Activated gamma-delta T cell treated with Interleukin-2 at 50 U/mL for 16 hours (primary cell): ENCODE measurements at regions not wholly inside any gene's neighbourhood (a gene's known extent, or its start where the extent isn't known, plus 50 kb on each side); places are given as distances from the start of the nearest gene placed in this dataset.
"Not testable (repeated sequence)": the region's sequence is repeated elsewhere in the genome, so short reads cannot be mapped to it uniquely, and the experiment has no call there.

Experiments
- DNase-seq: peaks from one replicate; pipeline ENCODE4 v3.0.0-alpha.2; 2020

DNA sequence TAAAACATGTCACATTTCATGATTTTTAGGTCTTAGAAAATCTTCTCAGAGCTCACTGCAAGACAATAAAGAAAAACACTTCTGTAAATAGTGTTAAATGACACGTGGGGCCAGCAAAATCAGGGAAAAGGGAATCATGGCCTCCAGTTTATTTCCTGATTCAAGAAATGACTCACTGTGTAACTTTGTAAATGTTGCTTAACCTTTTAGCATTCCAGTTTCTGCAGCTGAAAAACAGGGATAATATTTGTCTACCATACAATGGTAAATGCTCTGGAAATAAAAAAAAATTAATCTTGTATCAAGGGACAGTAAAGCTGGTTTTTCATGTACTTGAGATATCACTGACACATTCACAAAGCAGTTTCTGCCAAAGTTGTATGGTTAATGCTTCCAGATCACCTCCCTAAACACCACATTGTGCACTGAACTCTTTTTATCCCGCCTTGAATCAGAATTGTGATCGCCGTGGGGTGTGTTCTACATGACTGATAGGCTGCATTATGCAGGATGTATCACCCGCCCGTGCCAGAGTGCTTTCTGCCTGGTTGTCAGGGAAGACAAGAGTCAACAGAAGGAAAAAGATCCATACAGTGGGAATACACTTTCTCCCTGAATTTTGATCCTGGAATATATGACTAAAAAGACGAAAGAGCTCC, 238.8 kb downstream of the IKZF2 start:
- no peak for DNase-seq

DNA sequence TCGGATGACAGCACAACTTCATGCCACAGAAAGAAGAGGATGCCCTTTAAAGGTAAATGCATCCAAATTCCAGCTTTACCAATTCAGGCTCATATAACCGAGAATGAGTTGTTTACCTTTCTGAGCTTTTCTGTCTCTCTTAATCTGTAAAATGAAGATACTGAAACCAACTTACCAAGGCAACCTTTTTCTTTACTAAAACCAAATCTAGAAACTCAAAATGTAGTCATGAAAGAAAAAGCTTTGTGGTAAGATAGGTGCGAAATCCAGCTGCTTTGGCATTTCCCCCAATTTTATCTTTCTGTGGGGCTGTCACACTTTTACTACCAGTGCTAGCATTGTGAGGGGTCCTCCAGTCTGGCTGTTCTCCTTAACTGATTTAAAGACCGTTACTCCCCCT, 240.4 kb downstream of the IKZF2 start:
- no peak for DNase-seq

DNA sequence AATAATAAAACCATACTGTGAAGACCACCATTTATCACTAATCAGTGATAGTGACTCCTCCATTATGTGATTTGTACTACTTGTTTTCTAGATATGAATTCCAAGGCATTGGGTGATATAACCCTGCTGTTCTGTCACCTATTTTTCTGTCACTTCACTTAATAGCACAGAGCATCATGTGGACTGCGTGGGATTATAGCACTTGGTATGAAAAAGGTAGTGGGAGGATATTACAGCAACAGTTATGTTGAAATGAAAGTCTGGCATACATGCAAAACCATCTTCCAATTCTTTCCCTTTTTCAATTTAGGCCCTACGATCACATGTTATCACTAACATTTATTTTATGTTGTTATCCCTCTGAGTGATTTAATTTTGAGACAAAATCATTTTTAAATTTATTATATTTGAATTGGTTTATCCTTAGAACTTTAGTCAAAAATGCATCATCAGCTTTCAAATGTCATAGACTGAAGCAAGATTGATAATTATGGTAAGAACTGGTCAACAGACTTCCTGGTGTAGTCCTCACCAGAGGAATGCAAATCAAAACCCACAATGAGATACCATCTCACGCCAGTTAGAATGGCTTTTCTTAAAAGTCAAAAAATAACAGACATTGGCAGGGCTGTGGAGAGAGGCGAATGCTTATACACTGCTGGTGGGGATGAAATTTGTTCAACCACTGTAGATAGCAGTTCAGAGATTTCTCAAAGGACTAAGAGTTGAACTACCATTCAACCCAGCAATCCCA, 242.6 kb downstream of the IKZF2 start:
- no peak for DNase-seq

DNA sequence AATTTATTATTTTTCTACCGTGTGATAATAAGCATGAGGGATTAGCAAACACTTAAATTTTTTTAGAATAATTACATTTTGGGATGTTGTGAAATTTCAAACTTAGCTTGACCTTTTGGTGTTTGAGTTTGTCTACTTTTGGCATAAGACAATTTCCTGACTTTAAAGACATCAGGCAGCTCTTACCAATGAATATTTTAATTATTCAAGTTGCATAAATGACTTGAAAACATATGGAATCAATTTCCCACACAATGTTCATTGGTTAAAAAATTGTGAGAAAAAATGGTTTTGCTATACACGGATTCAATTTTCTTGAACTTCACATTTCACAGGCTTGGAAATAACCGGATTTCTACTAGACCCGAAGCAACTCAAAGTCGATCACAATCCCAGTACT, 243.4 kb downstream of the IKZF2 start:
- no peak for DNase-seq

DNA sequence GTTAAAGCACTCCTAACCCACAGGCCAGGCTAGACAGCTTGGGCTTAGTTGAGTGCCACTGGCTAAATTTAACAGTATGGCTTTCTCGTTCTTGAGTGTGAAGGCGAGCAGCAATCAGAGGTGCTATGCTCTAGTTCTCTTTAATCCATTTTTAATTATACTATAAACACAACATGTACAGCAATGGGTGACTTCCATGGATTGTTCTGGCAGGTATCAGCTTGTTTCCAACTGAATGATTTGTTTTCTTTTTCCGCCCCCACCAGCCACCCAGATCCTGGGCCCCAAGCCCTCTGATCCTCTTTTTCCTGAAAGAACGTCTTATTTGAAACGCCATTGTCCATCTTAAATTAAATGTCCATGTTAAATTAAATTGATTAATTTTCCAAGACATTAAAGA, 244.8 kb downstream of the IKZF2 start:
- no peak for DNase-seq

DNA sequence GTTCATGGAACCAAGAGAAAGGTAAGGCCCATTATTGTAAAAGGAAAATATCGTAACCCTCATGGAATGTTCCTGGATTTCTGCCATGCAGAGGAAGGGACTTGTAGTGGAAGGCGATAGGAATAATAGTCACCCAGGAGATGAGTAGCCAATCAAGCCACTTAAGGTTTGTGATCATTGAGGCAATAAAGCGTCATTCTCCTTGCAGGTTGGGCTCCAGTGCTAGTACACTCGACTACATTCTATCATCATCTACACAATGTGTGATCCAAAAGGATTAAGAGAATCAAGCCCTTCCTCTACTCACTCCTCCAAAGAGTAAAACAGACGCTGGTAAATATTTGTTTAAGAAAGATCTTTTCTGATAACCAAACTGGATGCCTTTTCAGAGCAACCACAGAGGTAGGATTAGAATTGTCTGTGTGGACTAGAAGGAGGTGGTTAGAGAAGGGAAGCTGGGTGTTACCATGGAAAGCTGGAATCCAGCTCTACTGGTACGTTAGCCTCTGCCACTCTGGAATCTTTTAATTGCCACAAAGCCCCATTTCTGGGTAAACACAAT, 245.7 kb downstream of the IKZF2 start:
- no peak for DNase-seq

DNA sequence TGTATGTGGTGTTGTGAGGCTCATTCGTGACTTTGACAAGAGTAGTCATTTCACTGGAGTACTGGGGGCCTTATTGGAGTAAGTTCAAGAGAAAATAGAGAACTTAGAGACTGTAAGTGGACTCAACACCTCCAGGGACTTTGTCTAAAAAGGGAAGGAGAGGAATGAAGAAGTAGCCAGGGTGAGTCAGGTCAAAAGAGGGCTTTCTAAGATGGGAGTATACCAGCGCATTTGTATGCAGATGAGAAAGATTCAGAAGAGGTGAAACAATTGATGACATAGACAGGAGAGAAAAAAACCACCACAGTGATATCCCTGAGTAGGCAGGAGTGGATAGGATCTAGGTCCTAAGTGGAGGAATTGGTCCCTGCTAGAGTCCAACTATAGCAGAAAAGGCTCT, 246.8 kb downstream of the IKZF2 start:
- no peak for DNase-seq

DNA sequence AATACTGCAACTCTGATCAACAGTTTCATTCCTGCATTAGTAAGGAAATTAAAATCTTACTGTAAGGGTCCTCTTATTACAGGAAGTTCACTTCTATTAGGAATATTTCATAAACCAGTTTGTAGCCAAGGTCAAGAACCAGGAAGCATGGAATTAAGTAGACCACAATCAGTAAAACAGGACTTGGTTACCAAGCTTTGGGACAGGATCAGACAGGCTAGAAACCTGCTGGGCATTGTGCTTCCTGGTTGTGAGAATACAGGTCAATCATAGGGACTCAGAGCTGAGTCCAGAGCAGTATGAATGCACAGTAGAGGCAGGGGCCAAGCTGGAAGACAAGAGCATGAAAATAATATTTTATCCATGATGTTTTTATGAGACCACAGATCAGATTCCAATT, 248.0 kb downstream of the IKZF2 start:
- DNase-seq: no peak

DNA sequence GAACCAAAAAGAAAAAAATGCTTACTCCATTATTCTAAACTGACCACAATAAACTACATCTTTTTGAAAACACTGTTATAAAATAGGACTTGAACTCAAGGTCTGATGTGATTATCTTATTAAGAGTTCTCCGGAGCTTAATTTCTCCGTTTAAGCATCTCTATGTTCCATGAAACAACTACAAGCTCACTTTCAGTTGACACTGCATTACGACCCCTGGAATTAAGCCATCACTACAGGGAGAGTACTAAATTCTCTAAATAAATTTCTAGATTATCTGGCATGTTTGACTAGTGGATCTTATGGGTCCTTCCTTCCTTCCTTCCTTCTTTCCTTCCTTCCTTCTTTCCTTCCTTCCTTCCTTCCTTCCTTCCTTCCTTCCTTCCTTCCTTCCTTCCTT, 249.0 kb downstream of the IKZF2 start:
- no peak for DNase-seq

DNA sequence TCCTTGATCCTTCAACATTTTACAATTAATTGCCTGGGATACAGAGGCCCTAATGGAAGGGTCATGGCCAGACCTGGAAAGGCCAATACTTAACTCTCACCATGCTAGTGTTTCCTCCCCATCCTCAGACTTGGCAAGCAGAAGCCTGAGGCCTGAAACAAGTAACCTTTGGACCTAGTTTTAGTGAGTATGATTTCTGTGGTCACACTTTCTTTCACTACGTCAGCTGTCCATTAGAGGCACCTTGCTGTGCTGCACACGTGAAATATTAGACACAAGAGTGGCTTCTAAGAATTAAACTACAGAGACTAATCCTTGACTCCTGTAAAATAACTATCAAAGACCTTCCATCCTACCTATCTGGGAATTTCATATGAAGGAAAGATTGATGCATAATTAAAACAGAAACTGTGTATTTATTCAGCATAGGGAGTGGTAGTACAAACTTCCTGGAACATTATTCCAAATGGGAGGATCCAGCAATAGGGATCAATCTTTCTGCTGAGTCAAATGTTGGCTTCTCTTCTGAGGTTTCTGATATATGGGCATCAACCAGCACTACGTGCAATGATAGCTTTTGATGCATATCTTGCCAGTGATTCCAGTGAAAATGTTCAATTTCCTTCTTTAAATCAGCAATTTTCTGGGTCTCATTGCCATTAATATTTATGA, 249.7 kb downstream of the IKZF2 start:
- DNase-seq: no peak

DNA sequence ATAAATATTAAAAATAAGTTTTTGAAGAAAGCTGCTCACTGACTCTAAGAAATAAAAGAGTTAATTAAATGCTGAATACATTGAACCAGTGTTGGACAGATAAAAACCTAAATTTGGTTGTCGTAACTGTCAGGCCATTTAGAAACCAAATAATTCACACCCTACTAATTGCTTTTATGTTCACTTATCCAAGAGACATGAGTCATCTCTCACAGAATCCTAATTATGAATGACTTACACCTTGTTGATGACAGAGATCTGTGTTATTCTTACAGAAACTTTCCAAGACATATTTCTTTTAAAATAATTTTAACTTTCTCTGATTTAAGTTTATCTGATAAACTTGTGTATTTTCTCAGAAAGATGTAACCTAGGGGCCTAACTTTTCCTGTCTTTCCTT, 250.7 kb downstream of the IKZF2 start:
- DNase-seq: no peak

DNA sequence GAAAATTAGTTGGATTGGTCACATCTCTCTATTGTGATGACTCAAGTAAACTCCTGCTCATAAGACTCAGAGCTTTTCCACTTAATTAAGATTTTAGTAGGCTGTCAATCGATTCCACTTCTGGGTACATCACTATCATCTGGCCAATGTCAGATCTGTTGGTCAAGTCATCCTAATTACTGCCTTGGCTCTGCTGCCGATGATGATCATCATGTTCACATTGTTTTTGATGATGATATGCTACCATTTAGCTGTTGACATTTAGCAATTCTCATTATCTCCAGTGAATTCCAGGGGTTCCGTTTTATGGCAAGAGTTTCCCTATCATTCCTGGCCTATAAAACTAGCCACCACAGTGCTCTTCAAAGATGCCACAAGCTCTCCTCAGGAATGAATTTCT, 253.4 kb downstream of the IKZF2 start:
- DNase-seq: no peak

DNA sequence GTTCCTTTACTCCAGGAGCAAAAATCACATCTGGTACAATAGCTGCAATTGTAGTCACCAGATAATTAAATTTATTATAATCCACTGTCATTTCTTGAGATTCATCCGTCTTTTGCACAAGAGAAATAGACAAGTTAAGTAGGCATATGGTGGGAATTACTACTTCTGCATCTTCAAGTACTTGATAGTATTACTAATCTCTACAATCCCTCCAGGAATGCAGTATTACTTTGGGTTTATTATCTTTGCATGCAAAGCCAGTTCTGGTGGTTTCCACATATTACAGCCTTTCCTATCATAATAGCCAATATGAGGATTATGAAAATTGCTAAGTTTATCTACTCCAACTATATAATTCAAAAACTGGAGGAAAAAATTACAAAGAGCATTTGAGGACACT, 254.1 kb downstream of the IKZF2 start:
- no peak for DNase-seq

DNA sequence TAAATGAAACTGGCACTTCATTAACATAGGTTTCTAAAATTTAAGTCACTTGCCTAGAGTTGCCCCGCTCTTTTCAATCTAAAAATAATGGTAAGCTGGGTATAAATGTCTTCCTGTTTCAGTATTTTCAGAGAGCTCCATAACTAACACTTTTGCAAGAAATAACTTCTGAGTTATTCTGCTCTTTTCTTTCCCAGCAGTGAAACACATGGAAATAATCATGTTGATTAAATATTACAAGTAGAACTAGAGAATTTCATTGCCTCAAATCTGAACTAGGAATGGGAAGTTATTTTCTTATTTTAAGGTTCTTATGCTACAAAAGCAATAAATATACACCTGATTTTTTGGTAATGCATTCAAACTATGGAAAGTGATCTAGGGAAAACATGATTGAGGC, 257.4 kb downstream of the IKZF2 start:
- DNase-seq: no peak

DNA sequence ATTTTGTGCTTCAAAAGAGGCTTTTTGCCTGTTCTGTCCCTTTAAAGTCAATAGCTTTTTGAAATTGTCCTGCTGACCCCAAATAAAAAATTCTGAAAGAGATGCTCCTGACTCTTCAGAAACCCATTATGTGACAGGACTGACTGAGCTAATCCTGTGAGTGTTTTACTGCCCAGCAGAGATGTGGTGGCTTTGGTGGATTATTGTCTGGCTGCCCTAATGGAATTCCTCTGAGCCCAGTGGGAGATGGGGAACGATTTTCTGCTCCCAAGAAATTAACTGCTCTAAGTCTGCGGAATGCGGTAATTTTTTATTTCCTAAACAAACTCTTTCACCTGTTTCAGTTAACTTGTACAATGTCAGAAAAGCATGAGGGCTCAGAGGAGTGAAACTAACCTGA, 258.2 kb downstream of the IKZF2 start:
- no peak for DNase-seq

DNA sequence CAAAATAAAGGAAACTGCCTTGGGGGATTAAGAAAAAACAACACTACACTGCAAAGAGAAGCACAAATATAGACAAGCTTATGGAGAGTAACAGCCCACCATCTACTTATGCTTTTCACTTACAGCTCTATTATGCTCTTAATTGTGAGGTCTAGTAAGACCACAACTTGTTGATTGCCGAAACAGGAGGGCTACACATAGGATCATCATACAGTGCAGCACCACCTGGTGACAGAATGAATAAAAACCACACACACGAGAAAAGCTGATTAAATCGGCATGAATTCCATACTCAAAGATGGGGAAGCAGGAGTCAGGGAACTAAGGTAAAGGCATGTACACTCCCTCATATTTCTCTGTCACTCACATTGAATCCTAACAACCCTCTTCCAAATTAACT, 259.2 kb downstream of the IKZF2 start:
- DNase-seq: no peak

DNA sequence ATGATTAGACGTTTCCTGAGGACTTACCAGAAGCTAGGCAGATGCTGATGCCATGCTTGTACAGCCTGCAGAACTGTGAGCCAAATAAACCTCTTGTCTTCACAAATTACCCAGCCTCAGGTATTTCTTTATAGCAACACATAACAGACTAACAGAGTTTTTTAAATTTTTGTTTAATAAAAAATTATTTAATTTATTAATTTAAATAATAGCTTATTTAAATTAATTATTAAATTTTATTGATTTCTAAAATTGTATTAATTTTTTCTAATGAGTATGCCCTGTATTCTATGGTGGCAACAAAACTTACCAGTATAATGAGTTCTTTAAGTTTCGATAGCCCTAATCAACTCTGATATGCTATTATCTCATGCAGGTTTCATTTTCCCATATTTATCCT, 259.8 kb downstream of the IKZF2 start:
- no peak for DNase-seq

DNA sequence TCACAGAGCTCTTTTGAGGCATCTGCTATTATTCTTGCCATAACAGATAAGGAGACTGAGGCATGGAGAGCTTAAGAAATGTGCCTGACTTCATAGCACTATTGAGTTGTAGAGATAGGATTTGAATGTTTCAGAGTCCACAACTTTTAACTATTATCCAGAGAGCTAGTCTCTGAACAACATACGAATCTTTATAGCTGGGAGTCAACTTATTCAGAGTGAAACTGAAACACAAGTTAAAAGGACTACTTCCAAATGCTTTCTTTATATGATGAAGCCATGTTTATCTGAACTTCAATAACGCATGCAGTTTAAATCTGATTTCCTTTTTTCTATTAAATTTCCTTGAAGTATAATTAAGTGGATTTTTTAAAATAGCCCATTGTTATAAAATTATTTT, 268.8 kb downstream of the IKZF2 start:
- no peak for DNase-seq

DNA sequence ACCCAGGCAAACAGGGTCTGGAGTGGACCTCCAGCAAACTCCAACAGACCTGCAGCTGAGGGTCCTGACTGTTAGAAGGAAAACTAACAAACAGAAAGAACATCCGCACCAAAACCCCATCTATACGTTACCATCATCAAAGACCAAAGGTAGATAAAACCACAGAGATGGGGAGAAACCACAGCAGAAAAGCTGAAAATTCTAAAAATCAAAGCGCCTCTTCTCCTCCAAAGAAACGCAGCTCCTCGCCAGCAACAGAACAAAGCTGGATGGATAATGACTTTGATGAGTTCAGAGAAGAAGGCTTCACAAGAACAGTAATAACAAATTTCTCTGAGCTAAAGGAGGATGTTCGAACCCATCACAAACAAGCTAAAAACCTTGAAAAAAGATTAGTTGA, 274.9 kb downstream of the IKZF2 start:
- DNase-seq: not testable (repeated sequence)

DNA sequence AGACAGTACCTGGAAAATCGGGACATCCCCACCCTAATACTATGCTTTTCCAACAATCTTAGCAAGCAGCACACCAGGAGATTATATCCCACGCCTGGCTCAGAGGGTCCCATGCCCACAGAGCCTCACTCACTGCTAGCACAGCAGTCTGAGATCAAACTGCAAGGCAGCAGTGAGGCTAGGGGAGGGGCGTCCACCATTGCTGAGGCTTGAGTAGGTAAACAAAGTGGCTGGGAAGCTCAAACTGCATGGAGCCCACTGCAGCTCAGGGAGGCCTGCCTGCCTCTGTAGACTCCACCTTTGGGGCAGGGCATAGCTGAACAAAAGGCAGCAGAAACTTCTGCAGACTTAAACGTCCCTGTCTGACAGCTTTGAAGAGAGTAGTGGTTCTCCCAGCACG, 275.5 kb downstream of the IKZF2 start:
- not testable (repeated sequence) for DNase-seq

DNA sequence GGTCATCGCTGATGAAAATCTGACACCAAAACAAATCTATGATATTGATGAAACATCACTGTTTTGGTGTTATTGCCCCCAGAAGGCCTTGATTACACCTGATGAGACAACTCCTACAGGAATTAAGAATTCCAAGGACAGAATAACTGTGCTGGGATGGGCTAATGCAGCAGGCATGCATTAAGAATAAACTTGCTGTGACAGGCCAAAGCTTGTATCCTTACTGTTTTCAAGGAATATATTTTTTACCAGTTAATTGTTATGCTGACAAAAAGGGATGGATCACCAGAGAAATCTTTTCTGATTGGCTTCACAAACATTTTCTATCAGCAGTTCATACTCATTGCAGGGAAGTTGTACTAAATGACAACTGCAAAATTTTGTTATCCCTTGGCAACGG, 278.2 kb downstream of the IKZF2 start:
- DNase-seq: no peak

DNA sequence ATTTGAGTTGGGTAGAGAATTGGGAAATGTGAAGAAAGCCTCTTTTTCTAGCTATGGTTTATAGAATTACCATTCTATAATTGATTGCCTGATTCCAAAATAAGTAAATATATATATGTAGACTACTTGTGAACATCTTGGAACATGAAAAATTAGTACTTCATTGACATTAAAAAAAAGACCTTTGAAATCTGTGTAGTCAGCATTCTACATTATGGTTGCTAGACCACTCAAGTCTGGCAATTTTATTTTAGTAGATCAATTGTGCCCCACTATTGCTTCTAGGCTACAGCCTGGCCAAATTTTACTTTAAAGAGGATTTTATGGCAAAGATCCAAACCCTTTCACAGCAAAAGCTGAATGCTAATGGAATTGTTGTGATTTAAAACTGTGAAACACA, 279.8 kb downstream of the IKZF2 start:
- DNase-seq: no peak

DNA sequence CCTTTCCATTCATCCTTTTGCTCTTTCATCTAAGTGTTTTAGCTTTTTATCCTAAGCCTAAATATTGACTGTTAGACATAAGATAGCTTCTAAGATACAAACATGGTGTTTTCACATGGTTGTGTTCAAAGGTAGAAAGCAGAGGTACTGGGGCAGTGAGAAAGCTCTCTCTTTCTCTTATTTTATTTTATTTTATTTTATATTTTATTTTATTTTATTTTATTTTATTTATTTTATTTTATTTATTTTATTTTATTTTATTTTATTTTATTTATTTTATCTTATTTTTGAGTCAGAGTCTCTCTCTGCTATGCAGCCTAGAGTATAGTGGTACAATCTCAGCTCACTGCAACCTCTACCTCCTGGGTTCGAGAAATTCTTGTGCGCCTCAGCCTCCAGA, 287.2 kb downstream of the IKZF2 start:
- no peak for DNase-seq

DNA sequence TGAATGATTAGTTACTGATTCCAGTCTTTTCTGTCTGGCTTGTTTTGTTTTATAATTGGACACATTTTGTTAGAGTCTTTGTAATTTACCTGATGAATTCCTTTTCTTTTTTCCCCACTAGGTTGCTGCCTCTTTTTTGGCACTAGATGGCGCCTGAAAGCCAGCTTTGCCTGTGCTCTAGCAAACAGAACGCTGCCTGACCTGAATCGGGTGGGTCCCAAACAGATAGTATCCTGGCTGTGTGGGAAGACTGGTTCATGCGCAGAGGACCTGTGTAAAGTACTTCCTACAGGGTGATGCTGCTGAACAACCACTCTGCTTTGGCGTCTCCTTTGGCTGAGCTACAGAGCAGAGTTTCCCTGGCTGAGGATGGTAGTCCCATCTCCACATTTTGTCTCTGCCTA, 288.2 kb downstream of the IKZF2 start:
- no peak for DNase-seq
